IPS-11a (cell line): ENCODE measurements at regions not wholly inside any gene's neighbourhood (a gene's known extent, or its start where the extent isn't known, plus 50 kb on each side); places are given as distances from the start of the nearest gene placed in this dataset.
"Not testable (repeated sequence)": the region's sequence is repeated elsewhere in the genome, so short reads cannot be mapped to it uniquely, and the experiment has no call there.

Experiments used
- H3K4me3 ChIP-seq: one replicate; pipeline ENCODE4 v1.5.1; 2013; ENCODE audit warnings: low read depth, low read length, control low read depth

GRCh38 chr3:159672728-159673688 is 315.6 kb upstream of the IL12A start:
- H3K4me3 ChIP-seq, result no peak overlapping the region

GRCh38 chr3:159674583-159674982 is 314.1 kb upstream of the IL12A start:
- H3K4me3 ChIP-seq, result no peak overlapping the region

GRCh38 chr3:159675285-159675684 is 313.4 kb upstream of the IL12A start:
- H3K4me3 ChIP-seq, result no peak overlapping the region

- H3K4me3 ChIP-seq, result no peak overlapping the region
Measured at GRCh38 chr3:159679900-159680299, 308.7 kb upstream of the IL12A start.

- H3K4me3 ChIP-seq, result not testable (repeated sequence)
Measured at GRCh38 chr3:159681717-159682116, 306.9 kb upstream of the IL12A start.

GRCh38 chr3:159685801-159686200 is 302.8 kb upstream of the IL12A start:
- H3K4me3 ChIP-seq, result no peak overlapping the region

GRCh38 chr3:159693226-159693625 is 295.4 kb upstream of the IL12A start:
- no peak overlapping the region for H3K4me3 ChIP-seq

GRCh38 chr3:159711560-159712333 is 276.9 kb upstream of the IL12A start:
- H3K4me3 ChIP-seq, result no peak overlapping the region

- H3K4me3 ChIP-seq, result no peak overlapping the region
Measured at GRCh38 chr3:159721324-159721723, 267.3 kb upstream of the IL12A start.

- H3K4me3 ChIP-seq, result no peak overlapping the region
Measured at GRCh38 chr3:159723295-159723694, 265.3 kb upstream of the IL12A start.

- no peak overlapping the region for H3K4me3 ChIP-seq
Measured at GRCh38 chr3:159724627-159725026, 264.0 kb upstream of the IL12A start.

GRCh38 chr3:159726231-159726964 is 262.2 kb upstream of the IL12A start:
- no peak overlapping the region for H3K4me3 ChIP-seq

- H3K4me3 ChIP-seq, result no peak overlapping the region
Measured at GRCh38 chr3:159727506-159727905, 261.1 kb upstream of the IL12A start.

- no peak overlapping the region for H3K4me3 ChIP-seq
Measured at GRCh38 chr3:159731254-159731653, 257.4 kb upstream of the IL12A start.

- peak overlapping the region; percentile 48 for H3K4me3 ChIP-seq
Measured at GRCh38 chr3:159732172-159733111, 256.2 kb upstream of the IL12A start.

GRCh38 chr3:159733194-159733860 is 255.3 kb upstream of the IL12A start:
- no peak overlapping the region for H3K4me3 ChIP-seq

GRCh38 chr3:159734681-159735080 is 254.0 kb upstream of the IL12A start:
- H3K4me3 ChIP-seq, result no peak overlapping the region

- no peak overlapping the region for H3K4me3 ChIP-seq
Measured at GRCh38 chr3:159739166-159739565, 249.5 kb upstream of the IL12A start.

GRCh38 chr3:159739969-159740368 is 248.7 kb upstream of the IL12A start:
- H3K4me3 ChIP-seq, result no peak overlapping the region

- H3K4me3 ChIP-seq, result no peak overlapping the region
Measured at GRCh38 chr3:159741281-159741680, 247.4 kb upstream of the IL12A start.
